NCI-H526 treated with DMSO at 0.1 percent for 48 hours (cell line): ENCODE measurements at regions not wholly inside any gene's neighbourhood (a gene's known extent, or its start where the extent isn't known, plus 50 kb on each side); places are given as distances from the start of the nearest gene placed in this dataset.
A peak's percentile ranks its signal among the peaks of the same experiment; 100 is the strongest.
"Not testable (repeated sequence)": the region's sequence is repeated elsewhere in the genome, so short reads cannot be mapped to it uniquely, and the experiment has no call there.

ENCODE experiments used
- DNase-seq: peaks from one replicate; lab custom pipeline; 2025; lab: John Stamatoyannopoulos, UW

GRCh38 chr3:88408935-88409334 lies 259.2 kb downstream of the C3orf38 start:
- no peak for DNase-seq

DNA sequence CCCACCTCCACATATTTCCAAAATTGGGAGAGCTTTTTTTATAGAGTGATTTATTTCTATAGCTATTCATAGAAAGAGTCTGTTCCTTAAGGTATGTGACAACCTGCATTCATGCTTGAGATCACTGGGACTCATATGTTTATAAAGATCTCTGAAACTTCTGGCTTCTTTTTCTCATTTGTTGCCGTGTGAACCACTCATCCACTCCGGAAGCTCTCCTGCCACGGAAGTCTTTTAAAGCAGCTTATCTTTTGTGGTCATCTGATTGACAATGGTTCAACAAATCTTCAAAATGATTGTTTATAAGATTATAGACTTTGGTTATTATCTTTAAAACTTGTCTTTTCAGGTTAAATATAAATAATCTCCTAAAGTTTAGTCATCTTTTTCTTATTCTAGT lies 260.5 kb downstream of the C3orf38 start:
- DNase-seq, result no peak

- no peak for DNase-seq
Measured at GRCh38 chr3:88412346-88412745, 262.6 kb downstream of the C3orf38 start.

DNA sequence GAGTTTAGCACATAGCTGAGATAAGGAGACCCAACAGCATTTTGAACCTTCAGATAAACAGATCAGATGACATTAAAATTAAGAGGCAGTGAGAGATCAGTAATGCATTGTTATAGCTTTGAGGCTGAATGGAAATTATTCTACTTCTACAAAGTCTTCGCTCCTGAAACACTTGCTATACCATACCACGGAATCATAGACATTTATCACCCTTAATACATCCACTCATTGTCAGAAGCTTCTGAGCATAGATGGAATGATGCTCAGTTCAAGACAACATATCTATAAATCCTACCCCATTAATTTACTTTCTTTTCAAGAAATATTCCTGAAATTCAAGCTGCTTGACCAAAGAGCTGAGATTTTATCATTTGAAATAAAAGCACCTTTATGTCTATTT lies 266.7 kb downstream of the C3orf38 start:
- DNase-seq, result no peak

GRCh38 chr3:88418219-88418618 lies 268.5 kb downstream of the C3orf38 start:
- DNase-seq, result no peak

- no peak for DNase-seq
Measured at GRCh38 chr3:88433568-88433967, 283.8 kb downstream of the C3orf38 start.

DNA sequence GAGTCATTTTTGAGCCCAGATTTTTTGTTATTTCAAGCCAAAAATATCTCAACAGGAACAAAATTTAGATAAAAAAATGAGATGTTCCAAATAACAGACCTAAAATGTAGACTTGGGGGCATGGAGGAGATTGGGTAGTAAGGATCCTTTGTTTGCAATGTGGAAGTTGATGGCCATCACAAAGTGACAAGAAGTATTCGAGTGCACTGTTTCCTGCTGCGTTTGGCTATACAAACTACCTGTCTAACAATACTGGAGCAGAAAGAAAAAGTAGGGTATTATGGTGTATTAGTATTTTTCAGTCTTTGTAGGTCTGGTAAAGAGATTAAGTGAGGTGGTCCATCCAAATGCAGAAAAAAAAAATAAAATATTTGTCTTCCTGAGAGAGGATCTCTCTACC lies 284.2 kb downstream of the C3orf38 start:
- no peak for DNase-seq

DNA sequence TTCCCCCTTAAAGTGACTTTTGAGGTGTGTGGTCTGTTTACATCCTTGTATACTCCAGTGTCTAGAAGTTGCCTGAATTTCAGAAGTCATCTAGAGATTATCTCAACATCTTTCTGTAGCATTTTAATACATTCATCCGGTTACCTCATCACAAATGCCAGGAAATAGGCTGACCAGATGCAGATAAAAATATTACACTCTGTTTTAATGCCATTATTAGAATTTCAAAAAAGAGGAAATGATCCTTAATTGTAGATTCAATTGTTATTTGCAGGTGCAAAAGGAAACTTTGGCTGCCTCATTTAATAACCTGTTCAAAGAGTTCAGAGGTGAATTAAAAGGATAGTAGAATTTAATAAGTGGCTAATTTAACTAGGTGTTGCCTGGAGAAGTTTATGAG lies 290.9 kb downstream of the C3orf38 start:
- DNase-seq, result no peak

GRCh38 chr3:88443066-88443465 lies 293.3 kb downstream of the C3orf38 start:
- DNase-seq, result no peak

DNA sequence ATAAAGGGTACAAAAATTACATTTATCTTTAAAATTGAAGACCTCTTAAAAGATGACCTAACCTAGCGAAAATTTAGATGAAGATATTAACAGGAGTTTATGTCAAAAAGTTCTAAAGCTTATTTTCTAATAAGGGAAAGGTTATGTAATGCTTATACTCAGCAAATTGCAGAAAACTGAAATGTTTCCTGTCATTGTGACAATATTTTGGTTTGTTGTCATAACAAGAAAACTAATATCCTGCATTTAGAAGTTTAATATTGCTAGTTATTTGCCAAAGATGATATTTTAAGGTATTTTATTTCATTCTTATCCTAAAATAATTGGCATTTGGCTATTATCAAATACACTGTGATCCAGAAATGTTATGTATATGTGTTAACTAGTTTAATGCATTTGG lies 294.5 kb downstream of the C3orf38 start:
- DNase-seq, result no peak

- peak; percentile 12 for DNase-seq
Measured at GRCh38 chr3:88452228-88452627, 302.5 kb downstream of the C3orf38 start.

DNA sequence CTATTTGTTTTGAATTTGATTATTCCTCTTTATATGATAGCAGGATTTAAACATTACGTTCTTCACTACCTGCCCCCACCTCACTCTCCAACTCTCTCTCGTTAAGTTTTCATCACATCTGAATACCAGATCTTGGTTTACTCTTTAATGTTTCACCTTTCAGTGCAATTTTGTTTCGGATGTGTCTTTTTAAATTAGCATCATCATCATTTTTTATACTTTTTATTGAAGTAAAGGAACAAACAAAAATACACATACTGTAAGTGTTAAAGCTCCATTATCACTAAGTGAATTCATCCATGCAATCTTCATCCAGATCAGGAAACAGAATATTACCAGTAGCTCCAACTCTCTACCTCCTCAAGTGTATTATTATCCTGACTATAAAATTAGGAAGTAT lies 310.6 kb downstream of the C3orf38 start:
- no peak for DNase-seq

- DNase-seq, result peak; percentile 6
Measured at GRCh38 chr3:88462230-88462629, 312.5 kb downstream of the C3orf38 start.

DNA sequence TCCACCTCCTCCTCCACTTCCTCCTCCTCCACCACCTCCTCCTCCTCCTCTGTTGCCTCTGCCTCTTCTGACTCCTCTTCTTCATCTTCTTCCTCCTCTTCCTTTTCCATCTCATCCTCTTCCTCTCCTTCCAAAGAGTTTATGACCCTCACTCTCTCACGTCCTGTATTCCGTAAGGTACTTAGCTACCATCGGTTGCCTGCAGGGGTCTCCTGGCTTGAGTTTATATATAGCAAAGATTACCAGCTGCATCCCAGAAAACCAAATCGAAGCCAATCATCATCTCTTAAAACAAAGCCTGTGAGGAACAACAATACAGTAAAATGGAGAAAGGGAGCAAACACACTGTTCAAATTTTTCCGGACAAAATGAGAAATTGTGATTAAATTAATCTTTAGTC lies 317.4 kb downstream of the C3orf38 start:
- no peak for DNase-seq

DNA sequence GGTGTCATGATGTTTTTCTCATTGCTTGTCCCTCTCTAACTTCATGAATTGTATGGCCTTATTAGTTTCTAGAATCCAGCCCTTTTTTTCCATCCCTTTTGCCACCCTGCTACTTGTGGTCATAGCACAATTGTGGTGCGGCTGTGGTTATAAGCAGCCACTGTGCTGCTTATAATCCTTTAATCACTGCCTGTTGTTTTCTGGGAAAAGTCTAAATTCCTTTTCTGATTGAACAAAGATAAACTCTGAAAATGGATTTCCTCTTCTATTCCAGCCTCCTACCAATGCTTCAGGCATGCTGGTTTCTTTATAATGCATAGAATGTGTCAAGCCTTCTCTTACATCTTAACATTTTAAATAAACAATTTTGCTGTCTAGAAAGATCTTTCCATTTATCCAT lies 319.5 kb downstream of the C3orf38 start:
- no peak for DNase-seq

GRCh38 chr3:88478460-88478859 lies 328.7 kb downstream of the C3orf38 start:
- no peak for DNase-seq

GRCh38 chr3:88480822-88481221 lies 331.1 kb downstream of the C3orf38 start:
- DNase-seq, result no peak

DNA sequence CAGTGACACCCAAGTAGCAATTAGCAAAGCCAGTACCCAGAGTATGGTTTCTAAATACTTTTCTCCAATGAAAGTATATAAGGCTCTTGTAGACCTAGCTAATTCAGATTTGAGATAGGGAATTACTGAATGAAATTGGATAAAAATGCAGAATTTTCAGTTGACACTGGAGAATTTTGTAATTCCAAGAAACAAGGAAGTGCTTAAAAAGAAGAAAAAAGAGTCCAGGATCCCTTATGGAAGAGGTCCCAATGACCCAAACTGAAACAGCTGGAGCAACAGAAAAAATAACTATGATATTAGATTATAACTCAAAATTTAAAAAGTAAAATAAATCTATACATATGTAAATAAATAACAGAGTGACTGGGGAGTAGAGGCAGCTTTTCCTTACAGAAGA lies 335.2 kb downstream of the C3orf38 start:
- DNase-seq, result no peak

DNA sequence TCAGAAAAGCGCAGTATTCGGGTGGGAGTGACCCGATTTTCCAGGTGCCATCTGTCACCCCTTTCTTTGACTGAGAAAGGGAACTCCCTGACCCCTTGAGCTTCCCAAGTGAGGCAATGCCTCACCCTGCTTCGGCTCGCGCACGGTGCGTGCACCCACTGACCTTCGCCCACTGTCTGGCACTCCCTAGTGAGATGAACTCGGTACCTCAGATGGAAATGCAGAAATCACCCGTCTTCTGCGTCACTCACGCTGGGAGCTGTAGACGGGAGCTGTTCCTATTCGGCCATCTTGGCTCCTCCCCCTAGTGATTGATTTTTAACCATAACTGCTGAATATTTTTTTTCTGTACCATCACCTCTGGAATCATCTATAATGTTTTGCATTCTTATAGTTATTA lies 359.1 kb downstream of the C3orf38 start:
- not testable (repeated sequence) for DNase-seq

DNA sequence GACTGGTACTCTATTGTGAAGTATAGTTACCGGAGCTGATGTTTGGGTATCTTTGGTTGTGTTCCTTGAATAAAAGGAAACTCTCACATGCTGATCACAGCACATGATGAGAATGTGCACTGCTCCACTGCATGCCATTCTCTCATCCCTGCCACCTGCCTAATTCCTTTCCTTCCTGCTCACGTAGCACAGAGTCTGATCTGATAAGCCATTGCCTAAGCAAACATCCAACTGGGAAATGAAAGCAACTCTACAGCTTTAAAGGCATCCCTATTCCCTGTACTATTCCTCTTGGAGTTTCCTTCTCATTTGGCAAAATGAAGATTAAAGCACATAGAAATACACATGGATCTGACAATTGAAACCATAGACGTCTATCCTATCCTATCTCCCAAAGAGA lies 359.8 kb downstream of the C3orf38 start:
- no peak for DNase-seq

GRCh38 chr3:88528494-88528893 lies 378.7 kb downstream of the C3orf38 start:
- no peak for DNase-seq

DNA sequence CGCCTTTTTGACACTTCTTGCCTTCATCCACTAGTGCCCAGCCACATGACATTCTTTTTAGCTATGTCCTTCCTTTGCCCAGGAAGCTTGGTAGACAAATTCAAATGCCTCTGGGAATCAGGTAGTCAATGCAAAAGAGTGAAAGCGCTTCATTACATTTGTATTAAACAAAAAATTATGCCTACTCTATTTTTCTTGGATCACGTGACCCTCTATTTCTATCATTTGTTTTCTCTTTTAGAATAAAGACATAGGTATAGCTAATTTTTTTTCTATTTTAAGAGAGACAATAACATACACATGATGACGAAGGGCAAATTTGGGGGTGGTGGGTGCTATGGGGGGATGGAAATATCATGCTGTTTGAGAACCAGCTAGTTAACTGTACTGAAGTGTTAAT lies 384.8 kb downstream of the C3orf38 start:
- DNase-seq, result no peak

DNA sequence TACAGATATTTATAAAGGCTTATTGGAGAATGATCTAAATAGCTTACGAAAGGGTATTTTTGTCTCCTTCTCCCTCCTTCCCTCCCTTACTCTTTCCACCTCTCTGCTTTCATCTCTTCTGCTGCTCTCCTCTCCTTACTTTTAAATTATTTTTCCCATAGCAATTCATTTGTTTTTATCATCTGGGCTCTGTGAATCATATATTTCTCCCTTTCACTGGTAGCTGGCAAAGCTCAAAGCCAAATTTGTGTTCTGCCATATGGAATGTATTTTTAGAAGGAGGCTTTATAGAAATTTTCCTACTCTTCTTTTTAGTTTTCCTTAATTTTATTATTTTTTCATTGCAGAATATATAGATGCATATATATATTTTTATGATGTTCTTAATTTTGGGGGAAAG lies 385.8 kb downstream of the C3orf38 start:
- no peak for DNase-seq

- no peak for DNase-seq
Measured at GRCh38 chr3:88542916-88543315, 393.2 kb downstream of the C3orf38 start.

DNA sequence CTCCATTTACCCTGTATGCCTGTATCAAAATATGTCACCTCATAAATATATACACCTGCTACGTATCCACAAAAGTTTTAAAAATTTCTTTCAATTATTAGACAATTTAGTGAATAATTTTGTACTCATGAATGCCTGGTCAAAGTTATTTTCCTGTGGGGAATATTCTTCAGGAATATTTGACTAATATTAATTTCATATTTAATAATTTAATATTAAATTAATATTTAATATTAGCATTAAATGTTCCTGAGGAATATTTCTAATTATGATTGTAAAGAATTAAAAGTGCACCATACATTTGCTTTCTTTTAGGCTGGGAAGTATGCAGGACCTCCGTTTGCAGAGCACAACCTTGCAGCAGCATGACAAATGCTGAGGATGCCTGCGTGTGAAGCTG lies 422.7 kb downstream of the C3orf38 start:
- DNase-seq, result no peak
